Endothelial cell of umbilical vein (primary cell): ENCODE measurements at regions not wholly inside any gene's neighbourhood (a gene's known extent, or its start where the extent isn't known, plus 50 kb on each side); places are given as distances from the start of the nearest gene placed in this dataset.

Source experiments
- CTCF ChIP-seq, 2 donors: IDR thresholded peaks; 1 replicate in 1 of 2; 2 replicates in 1 of 2; pipeline ENCODE4 v1.5.1; 2011; ENCODE audit warnings: low read length in 2 of 2, mild to moderate bottlenecking in 2 of 2, moderate library complexity in 2 of 2, control low read depth in 1 of 2, inconsistent platforms in 1 of 2, low read depth in 1 of 2; ENCODE audit not compliant: insufficient read depth in 1 of 2; ENCODE audit errors: extremely low read depth in 1 of 2
- EZH2 ChIP-seq: IDR thresholded peaks from 2 replicates; pipeline ENCODE4 v1.6.1; 2012; ENCODE audit warnings: borderline replicate concordance, low read depth, mild to moderate bottlenecking, moderate library complexity, low read length, inconsistent platforms; ENCODE audit not compliant: severe bottlenecking
- FOS ChIP-seq: IDR thresholded peaks from 2 replicates; pipeline ENCODE4 v1.6.1; 2011; ENCODE audit warnings: mild to moderate bottlenecking, low read length, moderate library complexity, borderline replicate concordance; ENCODE audit not compliant: insufficient read depth
- GATA2 ChIP-seq: IDR thresholded peaks from 2 replicates; pipeline ENCODE4 v1.7.0; 2011; ENCODE audit warnings: low read depth, mild to moderate bottlenecking, moderate library complexity, mixed read lengths, low read length; ENCODE audit not compliant: insufficient read length, insufficient read depth
- JUN ChIP-seq: IDR thresholded peaks from 2 replicates; pipeline ENCODE4 v1.6.1; 2011; ENCODE audit warnings: borderline replicate concordance, low read depth; ENCODE audit not compliant: insufficient read length, insufficient read depth
- MAX ChIP-seq: IDR thresholded peaks from 2 replicates; pipeline ENCODE4 v1.6.1; 2011; ENCODE audit not compliant: insufficient read depth, insufficient read length
- MYC ChIP-seq: IDR thresholded peaks from one replicate; pipeline ENCODE4 v1.6.1; 2011; ENCODE audit warnings: mild to moderate bottlenecking, low read depth, low read length
- POLR2A ChIP-seq: IDR thresholded peaks from 2 replicates; pipeline ENCODE4 v1.6.1; 2012; ENCODE audit warnings: low read depth, mild to moderate bottlenecking, control low read depth, low read length
- POLR2AphosphoS5 ChIP-seq: IDR thresholded peaks from 2 replicates; pipeline ENCODE4 v1.6.1; 2012; ENCODE audit warnings: low read depth, mild to moderate bottlenecking, control low read depth, low read length, moderate library complexity; ENCODE audit not compliant: insufficient read depth

- no peak for TF ChIP-seq POLR2A
- TF ChIP-seq CTCF (IDR thresholded peaks at IDR 0.05; ENCODE audit: extremely low read depth in 1 of 2, insufficient read depth in 1 of 2, low read depth in 1 of 2, low read length in 2 of 2): no peak
- TF ChIP-seq EZH2: no peak
- TF ChIP-seq MAX: no peak
- TF ChIP-seq JUN: no peak
- TF ChIP-seq MYC: no peak
- TF ChIP-seq POLR2AphosphoS5: no peak
- TF ChIP-seq FOS: no peak
- no peak for TF ChIP-seq GATA2
These were observed 276.6 kb downstream of the BCOR start for GRCh38 chrX:39820938-39821708.
